Lower leg skin (tissue), 3 donors: ENCODE measurements at regions not wholly inside any gene's neighbourhood (a gene's known extent, or its start where the extent isn't known, plus 50 kb on each side); places are given as distances from the start of the nearest gene placed in this dataset.

Experiments
- CTCF ChIP-seq, 3 donors: fragments of 450-650 bp; IDR thresholded peaks; one replicate each; pipeline ENCODE4 v1.5.1; 2016; ENCODE audit warnings: antibody characterized with exemption in 3 of 3, mild to moderate bottlenecking in 3 of 3, moderate library complexity in 2 of 3
- POLR2A ChIP-seq, 2 donors: fragments of 450-650 bp; IDR thresholded peaks; one replicate each; pipeline ENCODE4 v1.6.1; 2016 to 2017; ENCODE audit warnings: antibody characterized with exemption in 2 of 2, mild to moderate bottlenecking in 1 of 2, moderate library complexity in 1 of 2

- TF ChIP-seq CTCF (IDR thresholded peaks at IDR 0.05) (no peak), POLR2A (IDR thresholded peaks at IDR 0.05) (no peak)
These were observed 171.1 kb downstream of the SOD2 start for GRCh38 chr6:159521962-159522361.
